HL-60 (cell line): ENCODE measurements at regions not wholly inside any gene's neighbourhood (a gene's known extent, or its start where the extent isn't known, plus 50 kb on each side); places are given as distances from the start of the nearest gene placed in this dataset.

ENCODE experiments used
- CTCF ChIP-seq: IDR thresholded peaks from one replicate; pipeline ENCODE4 v1.5.1; 2011; ENCODE audit warnings: low read length, control low read depth, inconsistent platforms; ENCODE audit not compliant: insufficient read depth
- GABPA ChIP-seq: IDR thresholded peaks from 2 replicates; pipeline ENCODE4 v1.6.1; 2012; ENCODE audit warnings: low read depth
- POLR2AphosphoS5 ChIP-seq: IDR thresholded peaks from 2 replicates; pipeline ENCODE4 v1.6.1; 2012; ENCODE audit warnings: low read depth
- TF ChIP-seq, protein P1 (sequence below): IDR thresholded peaks from 2 replicates; pipeline ENCODE4 v1.6.1; 2012; ENCODE audit warnings: low read depth; ENCODE audit not compliant: insufficient replicate concordance

DNA sequence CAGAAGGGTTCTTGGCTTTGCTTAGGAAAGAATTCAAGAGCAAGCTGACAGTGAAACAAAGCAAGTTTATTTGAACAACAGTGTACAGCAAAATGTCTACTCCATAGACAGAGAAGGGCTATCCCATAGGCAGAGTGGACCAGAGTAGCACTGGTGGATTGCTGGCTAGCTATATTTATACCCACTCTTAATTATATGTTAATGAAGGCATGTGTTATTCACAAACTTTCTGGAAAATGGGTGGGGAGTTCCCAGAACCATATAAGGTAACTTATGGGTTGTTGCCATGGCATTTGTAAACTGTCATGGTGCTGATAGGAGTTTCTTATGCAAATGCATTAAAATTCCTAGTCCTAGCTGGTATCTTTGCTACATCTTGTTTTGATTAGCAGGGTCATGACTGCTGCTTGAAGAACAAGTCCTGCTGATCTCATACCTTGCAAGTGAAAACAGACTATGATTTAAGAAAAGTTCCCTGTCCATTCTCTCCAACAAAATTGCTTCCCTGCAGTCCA, 330.5 kb downstream of the BUD13 start:
- TF ChIP-seq POLR2AphosphoS5 (no peak), CTCF (no peak), GABPA (no peak)
- TF ChIP-seq, protein P1, sequence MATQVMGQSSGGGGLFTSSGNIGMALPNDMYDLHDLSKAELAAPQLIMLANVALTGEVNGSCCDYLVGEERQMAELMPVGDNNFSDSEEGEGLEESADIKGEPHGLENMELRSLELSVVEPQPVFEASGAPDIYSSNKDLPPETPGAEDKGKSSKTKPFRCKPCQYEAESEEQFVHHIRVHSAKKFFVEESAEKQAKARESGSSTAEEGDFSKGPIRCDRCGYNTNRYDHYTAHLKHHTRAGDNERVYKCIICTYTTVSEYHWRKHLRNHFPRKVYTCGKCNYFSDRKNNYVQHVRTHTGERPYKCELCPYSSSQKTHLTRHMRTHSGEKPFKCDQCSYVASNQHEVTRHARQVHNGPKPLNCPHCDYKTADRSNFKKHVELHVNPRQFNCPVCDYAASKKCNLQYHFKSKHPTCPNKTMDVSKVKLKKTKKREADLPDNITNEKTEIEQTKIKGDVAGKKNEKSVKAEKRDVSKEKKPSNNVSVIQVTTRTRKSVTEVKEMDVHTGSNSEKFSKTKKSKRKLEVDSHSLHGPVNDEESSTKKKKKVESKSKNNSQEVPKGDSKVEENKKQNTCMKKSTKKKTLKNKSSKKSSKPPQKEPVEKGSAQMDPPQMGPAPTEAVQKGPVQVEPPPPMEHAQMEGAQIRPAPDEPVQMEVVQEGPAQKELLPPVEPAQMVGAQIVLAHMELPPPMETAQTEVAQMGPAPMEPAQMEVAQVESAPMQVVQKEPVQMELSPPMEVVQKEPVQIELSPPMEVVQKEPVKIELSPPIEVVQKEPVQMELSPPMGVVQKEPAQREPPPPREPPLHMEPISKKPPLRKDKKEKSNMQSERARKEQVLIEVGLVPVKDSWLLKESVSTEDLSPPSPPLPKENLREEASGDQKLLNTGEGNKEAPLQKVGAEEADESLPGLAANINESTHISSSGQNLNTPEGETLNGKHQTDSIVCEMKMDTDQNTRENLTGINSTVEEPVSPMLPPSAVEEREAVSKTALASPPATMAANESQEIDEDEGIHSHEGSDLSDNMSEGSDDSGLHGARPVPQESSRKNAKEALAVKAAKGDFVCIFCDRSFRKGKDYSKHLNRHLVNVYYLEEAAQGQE = no peak
